SK-N-SH treated with all-trans-retinoic acid at 6 μM for 48 hours (cell line): ENCODE measurements at regions not wholly inside any gene's neighbourhood (a gene's known extent, or its start where the extent isn't known, plus 50 kb on each side); places are given as distances from the start of the nearest gene placed in this dataset.
A peak's percentile ranks its signal among the peaks of the same experiment; 100 is the strongest.
"Not testable (repeated sequence)": the region's sequence is repeated elsewhere in the genome, so short reads cannot be mapped to it uniquely, and the experiment has no call there.

Experiments
- ATAC-seq: fragments of 200-7000 bp; cut with Tn5 transposase; 3 replicates; pipeline ENCODE4 v1.9.1; 2020; ENCODE audit warnings: mild to moderate bottlenecking, moderate library complexity
- ARNTL ChIP-seq: fragments of 450-650 bp; formaldehyde crosslinking; IDR thresholded peaks from 2 replicates; pipeline ENCODE4 v1.5.0; 2020; ENCODE audit warnings: low read depth, mild to moderate bottlenecking, moderate library complexity, borderline replicate concordance
- BACH2 ChIP-seq: fragments of 250-450 bp; sonication (Bioruptor Pico); IDR thresholded peaks from 2 replicates; pipeline ENCODE4 v1.9.0; 2021; ENCODE audit warnings: mild to moderate bottlenecking, borderline replicate concordance
- CREB5 ChIP-seq: fragments of 250-450 bp; sonication (Bioruptor Pico); IDR thresholded peaks from 2 replicates; pipeline ENCODE4 v1.5.1; 2020; ENCODE audit warnings: low read depth, mild to moderate bottlenecking, moderate library complexity
- CSDC2 ChIP-seq: fragments of 250-450 bp; sonication (Bioruptor Pico); IDR thresholded peaks from 2 replicates; pipeline ENCODE4 v1.5.0; 2020; ENCODE audit warnings: mild to moderate bottlenecking, moderate library complexity
- ESRRG ChIP-seq: fragments of 250-450 bp; sonication (Bioruptor Pico); IDR thresholded peaks from 2 replicates; pipeline ENCODE4 v1.6.1; 2021; ENCODE audit warnings: mild to moderate bottlenecking
- ISL1 ChIP-seq: fragments of 250-450 bp; sonication (Bioruptor Pico); IDR thresholded peaks from 2 replicates; pipeline ENCODE4 v2.1.2; 2022; ENCODE audit warnings: mild to moderate bottlenecking, moderate library complexity
- OSR1 ChIP-seq: fragments of 250-450 bp; sonication (Bioruptor Pico); IDR thresholded peaks from 2 replicates; pipeline ENCODE4 v1.8.0; 2022; ENCODE audit warnings: moderate library complexity, mild to moderate bottlenecking, inconsistent platforms
- PPARA ChIP-seq: fragments of 250-450 bp; sonication (Bioruptor Pico); IDR thresholded peaks from 2 replicates; pipeline ENCODE4 v1.5.0; 2020; ENCODE audit warnings: mild to moderate bottlenecking, borderline replicate concordance
- RARB ChIP-seq: fragments of 250-450 bp; sonication (Bioruptor Pico); IDR thresholded peaks from 2 replicates; pipeline ENCODE4 v1.8.0; 2021; ENCODE audit warnings: mild to moderate bottlenecking, moderate library complexity
- TCF4 ChIP-seq: fragments of 250-450 bp; sonication (Bioruptor Pico); IDR thresholded peaks from 2 replicates; pipeline ENCODE4 v1.8.0; 2021; ENCODE audit warnings: mild to moderate bottlenecking, moderate library complexity, borderline replicate concordance
- TOX ChIP-seq: fragments of 250-450 bp; sonication (Bioruptor Pico); IDR thresholded peaks from 2 replicates; pipeline ENCODE4 v1.8.0; 2021; ENCODE audit warnings: mild to moderate bottlenecking, moderate library complexity, borderline replicate concordance
- ZC3H10 ChIP-seq: fragments of 250-450 bp; sonication (Bioruptor Pico); IDR thresholded peaks from 2 replicates; pipeline ENCODE4 v1.5.1; 2021; ENCODE audit warnings: mild to moderate bottlenecking, moderate library complexity
- ZFP3 ChIP-seq: fragments of 250-450 bp; sonication (Bioruptor Pico); IDR thresholded peaks from 2 replicates; pipeline ENCODE4 v1.5.0; 2020; ENCODE audit warnings: mild to moderate bottlenecking, moderate library complexity
- ZFP30 ChIP-seq: fragments of 450-650 bp; formaldehyde crosslinking; IDR thresholded peaks from 2 replicates; pipeline ENCODE4 v1.5.0; 2022; ENCODE audit warnings: mild to moderate bottlenecking, moderate library complexity
- ZNF565 ChIP-seq: fragments of 450-650 bp; formaldehyde crosslinking; conservative IDR thresholded peaks from 2 replicates; pipeline ENCODE4 v1.5.0; 2020; ENCODE audit warnings: low read depth, mild to moderate bottlenecking, moderate library complexity
- ZNF70 ChIP-seq: fragments of 450-650 bp; formaldehyde crosslinking; IDR thresholded peaks from 2 replicates; pipeline ENCODE4 v1.5.0; 2020; ENCODE audit warnings: mild to moderate bottlenecking, moderate library complexity
- TF ChIP-seq, protein P1 (sequence below): fragments of 250-450 bp; sonication (Bioruptor Pico); IDR thresholded peaks from 2 replicates; pipeline ENCODE4 v1.5.1; 2021; ENCODE audit warnings: mild to moderate bottlenecking, moderate library complexity
- TF ChIP-seq, protein P2 (sequence below): fragments of 250-450 bp; sonication (Bioruptor Pico); IDR thresholded peaks from 2 replicates; pipeline ENCODE4 v1.8.0; 2021; ENCODE audit warnings: low read depth, mild to moderate bottlenecking, moderate library complexity, borderline replicate concordance
- TF ChIP-seq, protein P3 (sequence below): fragments of 250-450 bp; sonication (Bioruptor Pico); IDR thresholded peaks from 2 replicates; pipeline ENCODE4 v1.8.0; 2020; ENCODE audit warnings: mild to moderate bottlenecking, moderate library complexity, borderline replicate concordance
- TF ChIP-seq, protein P4 (sequence below): fragments of 250-450 bp; sonication (Bioruptor Pico); IDR thresholded peaks from 2 replicates; pipeline ENCODE4 v1.5.0; 2020; ENCODE audit warnings: mild to moderate bottlenecking, moderate library complexity

DNA sequence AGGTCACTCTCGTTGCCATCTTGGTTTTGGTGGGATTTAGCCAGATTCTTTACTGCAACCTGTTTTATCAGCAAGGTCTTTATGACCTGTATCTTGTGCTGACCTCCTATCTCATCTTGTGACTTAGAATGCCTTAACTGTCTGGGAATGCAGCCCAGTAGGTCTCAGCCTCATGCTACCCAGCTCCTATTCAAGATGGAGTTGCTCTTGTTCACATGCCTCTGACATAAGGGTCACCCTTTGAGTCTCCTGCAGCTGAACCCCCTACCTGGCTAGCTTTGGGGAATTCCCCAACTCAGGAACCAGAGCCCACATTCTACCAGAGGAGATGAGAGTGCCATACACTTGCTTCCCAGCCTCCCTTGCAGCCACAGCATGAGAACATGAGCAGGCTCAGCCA, 123.0 kb upstream of the ARHGEF3 start:
- ATAC-seq: not testable (repeated sequence)

GRCh38 chr3:56923526-56924224, 121.9 kb upstream of the ARHGEF3 start:
- ATAC-seq: peak; percentile 43
- TF ChIP-seq TOX (CRISPR knock-in tag) (no peak), ISL1 (CRISPR knock-in tag) (no peak), TCF4 (CRISPR knock-in tag) (no peak)
- TF ChIP-seq, protein P1, sequence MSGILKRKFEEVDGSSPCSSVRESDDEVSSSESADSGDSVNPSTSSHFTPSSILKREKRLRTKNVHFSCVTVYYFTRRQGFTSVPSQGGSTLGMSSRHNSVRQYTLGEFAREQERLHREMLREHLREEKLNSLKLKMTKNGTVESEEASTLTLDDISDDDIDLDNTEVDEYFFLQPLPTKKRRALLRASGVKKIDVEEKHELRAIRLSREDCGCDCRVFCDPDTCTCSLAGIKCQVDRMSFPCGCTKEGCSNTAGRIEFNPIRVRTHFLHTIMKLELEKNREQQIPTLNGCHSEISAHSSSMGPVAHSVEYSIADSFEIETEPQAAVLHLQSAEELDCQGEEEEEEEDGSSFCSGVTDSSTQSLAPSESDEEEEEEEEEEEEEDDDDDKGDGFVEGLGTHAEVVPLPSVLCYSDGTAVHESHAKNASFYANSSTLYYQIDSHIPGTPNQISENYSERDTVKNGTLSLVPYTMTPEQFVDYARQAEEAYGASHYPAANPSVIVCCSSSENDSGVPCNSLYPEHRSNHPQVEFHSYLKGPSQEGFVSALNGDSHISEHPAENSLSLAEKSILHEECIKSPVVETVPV: no peak
- TF ChIP-seq, all 23 proteins: peak for 0

More for the DNA sequence above, 123.0 kb upstream of the ARHGEF3 start:
- 0 out of 2 replicates have a peak, but pooled peaks have one; percentile 75 for TF ChIP-seq CSDC2
- peak; percentile 41; the same call in 1 of the 2 replicates for TF ChIP-seq ISL1 (CRISPR knock-in tag)

DNA sequence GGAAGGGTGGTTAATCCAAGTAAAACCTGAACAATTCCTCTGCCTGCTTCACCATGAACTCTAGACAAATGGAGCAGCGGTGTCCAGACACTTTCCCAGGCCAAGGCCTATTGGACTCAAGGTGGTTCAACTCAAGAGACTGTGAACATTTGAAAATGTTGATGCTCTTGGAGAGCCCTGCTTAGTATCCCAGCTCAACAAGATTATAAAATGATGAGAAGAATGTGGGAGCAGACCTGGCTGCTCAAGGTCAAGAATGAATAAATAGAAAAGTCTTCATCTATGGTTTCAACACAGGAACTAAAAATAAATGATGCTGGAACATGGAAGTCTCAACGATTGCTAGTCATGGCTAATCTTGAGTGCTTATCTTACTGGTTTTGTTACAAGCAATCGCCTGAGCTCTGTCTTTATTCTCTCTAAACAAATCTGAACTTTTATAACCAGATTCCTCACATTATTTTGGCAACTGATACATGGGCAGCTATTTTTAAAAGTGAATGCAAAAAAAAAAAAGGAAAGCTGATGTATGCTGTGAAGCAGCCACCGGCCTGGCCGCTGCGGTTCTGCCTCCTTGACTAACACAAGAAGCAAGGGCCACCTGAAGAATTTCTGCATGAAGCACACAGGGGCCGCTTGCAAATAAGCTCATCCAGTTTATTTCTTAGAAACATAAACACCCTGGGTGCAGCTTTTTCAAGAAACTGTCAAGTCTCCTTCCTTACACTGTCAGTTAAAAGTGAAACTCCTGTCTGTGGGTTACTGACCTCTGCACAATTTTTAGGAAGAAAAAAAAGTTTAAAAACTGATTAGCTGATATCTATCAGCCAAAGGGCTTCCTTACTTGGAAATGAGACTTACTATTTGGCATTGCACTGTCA, 120.1 kb upstream of the ARHGEF3 start:
- peak; percentile 40 for ATAC-seq
- TF ChIP-seq ISL1 (CRISPR knock-in tag) (0 out of 2 replicates have a peak, but pooled peaks have one; percentile 38), PPARA (no peak)

GRCh38 chr3:56919797-56920195, 118.0 kb upstream of the ARHGEF3 start:
- TF ChIP-seq ZFP3 (no peak), TOX (CRISPR knock-in tag) (no peak), ZFP30 (no peak), PPARA (no peak), CREB5 (CRISPR knock-in tag) (no peak), OSR1 (CRISPR knock-in tag) (no peak), BACH2 (CRISPR knock-in tag) (no peak), RARB (CRISPR knock-in tag) (no peak), ZNF70 (CRISPR knock-in tag) (no peak), ZC3H10 (no peak), ZNF565 (CRISPR knock-in tag) (no peak), ARNTL (CRISPR knock-in tag) (no peak), ESRRG (no peak)
- TF ChIP-seq, protein P2, sequence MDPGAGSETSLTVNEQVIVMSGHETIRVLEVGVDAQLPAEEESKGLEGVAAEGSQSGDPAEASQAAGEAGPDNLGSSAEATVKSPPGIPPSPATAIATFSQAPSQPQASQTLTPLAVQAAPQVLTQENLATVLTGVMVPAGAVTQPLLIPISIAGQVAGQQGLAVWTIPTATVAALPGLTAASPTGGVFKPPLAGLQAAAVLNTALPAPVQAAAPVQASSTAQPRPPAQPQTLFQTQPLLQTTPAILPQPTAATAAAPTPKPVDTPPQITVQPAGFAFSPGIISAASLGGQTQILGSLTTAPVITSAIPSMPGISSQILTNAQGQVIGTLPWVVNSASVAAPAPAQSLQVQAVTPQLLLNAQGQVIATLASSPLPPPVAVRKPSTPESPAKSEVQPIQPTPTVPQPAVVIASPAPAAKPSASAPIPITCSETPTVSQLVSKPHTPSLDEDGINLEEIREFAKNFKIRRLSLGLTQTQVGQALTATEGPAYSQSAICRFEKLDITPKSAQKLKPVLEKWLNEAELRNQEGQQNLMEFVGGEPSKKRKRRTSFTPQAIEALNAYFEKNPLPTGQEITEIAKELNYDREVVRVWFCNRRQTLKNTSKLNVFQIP (CRISPR knock-in tag): no peak
- TF ChIP-seq, protein P3, sequence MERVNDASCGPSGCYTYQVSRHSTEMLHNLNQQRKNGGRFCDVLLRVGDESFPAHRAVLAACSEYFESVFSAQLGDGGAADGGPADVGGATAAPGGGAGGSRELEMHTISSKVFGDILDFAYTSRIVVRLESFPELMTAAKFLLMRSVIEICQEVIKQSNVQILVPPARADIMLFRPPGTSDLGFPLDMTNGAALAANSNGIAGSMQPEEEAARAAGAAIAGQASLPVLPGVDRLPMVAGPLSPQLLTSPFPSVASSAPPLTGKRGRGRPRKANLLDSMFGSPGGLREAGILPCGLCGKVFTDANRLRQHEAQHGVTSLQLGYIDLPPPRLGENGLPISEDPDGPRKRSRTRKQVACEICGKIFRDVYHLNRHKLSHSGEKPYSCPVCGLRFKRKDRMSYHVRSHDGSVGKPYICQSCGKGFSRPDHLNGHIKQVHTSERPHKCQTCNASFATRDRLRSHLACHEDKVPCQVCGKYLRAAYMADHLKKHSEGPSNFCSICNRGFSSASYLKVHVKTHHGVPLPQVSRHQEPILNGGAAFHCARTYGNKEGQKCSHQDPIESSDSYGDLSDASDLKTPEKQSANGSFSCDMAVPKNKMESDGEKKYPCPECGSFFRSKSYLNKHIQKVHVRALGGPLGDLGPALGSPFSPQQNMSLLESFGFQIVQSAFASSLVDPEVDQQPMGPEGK (CRISPR knock-in tag): no peak
- TF ChIP-seq, protein P4, sequence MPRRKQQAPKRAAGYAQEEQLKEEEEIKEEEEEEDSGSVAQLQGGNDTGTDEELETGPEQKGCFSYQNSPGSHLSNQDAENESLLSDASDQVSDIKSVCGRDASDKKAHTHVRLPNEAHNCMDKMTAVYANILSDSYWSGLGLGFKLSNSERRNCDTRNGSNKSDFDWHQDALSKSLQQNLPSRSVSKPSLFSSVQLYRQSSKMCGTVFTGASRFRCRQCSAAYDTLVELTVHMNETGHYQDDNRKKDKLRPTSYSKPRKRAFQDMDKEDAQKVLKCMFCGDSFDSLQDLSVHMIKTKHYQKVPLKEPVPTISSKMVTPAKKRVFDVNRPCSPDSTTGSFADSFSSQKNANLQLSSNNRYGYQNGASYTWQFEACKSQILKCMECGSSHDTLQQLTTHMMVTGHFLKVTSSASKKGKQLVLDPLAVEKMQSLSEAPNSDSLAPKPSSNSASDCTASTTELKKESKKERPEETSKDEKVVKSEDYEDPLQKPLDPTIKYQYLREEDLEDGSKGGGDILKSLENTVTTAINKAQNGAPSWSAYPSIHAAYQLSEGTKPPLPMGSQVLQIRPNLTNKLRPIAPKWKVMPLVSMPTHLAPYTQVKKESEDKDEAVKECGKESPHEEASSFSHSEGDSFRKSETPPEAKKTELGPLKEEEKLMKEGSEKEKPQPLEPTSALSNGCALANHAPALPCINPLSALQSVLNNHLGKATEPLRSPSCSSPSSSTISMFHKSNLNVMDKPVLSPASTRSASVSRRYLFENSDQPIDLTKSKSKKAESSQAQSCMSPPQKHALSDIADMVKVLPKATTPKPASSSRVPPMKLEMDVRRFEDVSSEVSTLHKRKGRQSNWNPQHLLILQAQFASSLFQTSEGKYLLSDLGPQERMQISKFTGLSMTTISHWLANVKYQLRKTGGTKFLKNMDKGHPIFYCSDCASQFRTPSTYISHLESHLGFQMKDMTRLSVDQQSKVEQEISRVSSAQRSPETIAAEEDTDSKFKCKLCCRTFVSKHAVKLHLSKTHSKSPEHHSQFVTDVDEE: no peak
- TF ChIP-seq, all 23 proteins: peak for 0
- no peak for ATAC-seq
